Neural progenitor cell (in vitro differentiated cells): ENCODE measurements at regions not wholly inside any gene's neighbourhood (a gene's known extent, or its start where the extent isn't known, plus 50 kb on each side); places are given as distances from the start of the nearest gene placed in this dataset.
"Not testable (repeated sequence)": the region's sequence is repeated elsewhere in the genome, so short reads cannot be mapped to it uniquely, and the experiment has no call there.

ENCODE experiments used
- DNase-seq: peaks from one replicate; pipeline ENCODE4 v3.0.0-alpha.2; 2016; ENCODE audit warnings: low spot score
- H2AFZ ChIP-seq: fragments of 200-600 bp; sonication (generic); replicated peaks from 2 replicates; pipeline ENCODE4 v1.6.1; 2016; ENCODE audit warnings: antibody characterized with exemption
- H3F3A ChIP-seq: fragments of 200-600 bp; sonication (generic); 2 replicates; pipeline ENCODE4 v1.6.1; 2016; ENCODE audit warnings: antibody characterized with exemption, low read depth
- H3K27ac ChIP-seq: fragments of 200-600 bp; sonication (generic); 2 replicates; pipeline ENCODE4 v1.5.1; 2016; ENCODE audit warnings: mild to moderate bottlenecking
- H3K27me3 ChIP-seq: fragments of 200-600 bp; sonication (generic); 2 replicates; pipeline ENCODE4 v1.6.1; 2016; ENCODE audit warnings: mild to moderate bottlenecking, moderate library complexity
- H3K36me3 ChIP-seq: fragments of 200-600 bp; sonication (generic); 2 replicates; pipeline ENCODE4 v1.5.1; 2016
- H3K4me1 ChIP-seq: fragments of 200-600 bp; sonication (generic); 2 replicates; pipeline ENCODE4 v1.6.1; 2016; ENCODE audit warnings: mixed run types
- H3K4me2 ChIP-seq: fragments of 200-600 bp; sonication (generic); 2 replicates; pipeline ENCODE4 v1.6.1; 2016
- H3K4me3 ChIP-seq: fragments of 200-600 bp; sonication (generic); 2 replicates; pipeline ENCODE4 v1.5.1; 2016
- H3K79me2 ChIP-seq: fragments of 200-600 bp; sonication (generic); 2 replicates; pipeline ENCODE4 v1.6.1; 2016; ENCODE audit warnings: low read depth
- H3K9ac ChIP-seq: fragments of 200-600 bp; sonication (generic); 2 replicates; pipeline ENCODE4 v1.6.1; 2016
- H3K9me3 ChIP-seq: fragments of 200-600 bp; sonication (generic); 2 replicates; pipeline ENCODE4 v1.5.1; 2016; ENCODE audit warnings: low read depth
- H4K20me1 ChIP-seq: fragments of 200-600 bp; sonication (generic); 2 replicates; pipeline ENCODE4 v1.6.1; 2016; ENCODE audit warnings: low read depth
- H3K27ac Mint-ChIP-seq: 3 replicates; pipeline ENCODE4 v1.8.0; 2021; ENCODE audit warnings: mixed read lengths
- H3K27me3 Mint-ChIP-seq: 2 replicates; pipeline ENCODE4 v1.8.0; 2022; ENCODE audit warnings: low read depth, mild to moderate bottlenecking, inconsistent platforms, moderate library complexity, mixed read lengths; ENCODE audit not compliant: insufficient read depth
- H3K36me3 Mint-ChIP-seq: 3 replicates; pipeline ENCODE4 v1.8.0; 2021; ENCODE audit warnings: mixed read lengths
- H3K4me1 Mint-ChIP-seq: 3 replicates; pipeline ENCODE4 v1.8.0; 2021; ENCODE audit warnings: mixed read lengths
- H3K4me3 Mint-ChIP-seq: 3 replicates; pipeline ENCODE4 v1.8.0; 2021; ENCODE audit warnings: mild to moderate bottlenecking, moderate library complexity, mixed read lengths
- H3K9me3 Mint-ChIP-seq: 3 replicates; pipeline ENCODE4 v1.8.0; 2020; ENCODE audit warnings: mixed read lengths
- EZH2 ChIP-seq: fragments of 200-600 bp; sonication (generic); IDR thresholded peaks from 2 replicates; pipeline ENCODE4 v1.6.1; 2017; ENCODE audit warnings: antibody characterized with exemption, mild to moderate bottlenecking, moderate library complexity
- EZH2phosphoT487 ChIP-seq: fragments of 200-600 bp; sonication (generic); IDR thresholded peaks from 2 replicates; pipeline ENCODE4 v1.6.1; 2017; ENCODE audit warnings: antibody characterized with exemption
- TF ChIP-seq, protein P1 (sequence below): fragments of 200-600 bp; sonication (generic); IDR thresholded peaks from 2 replicates; pipeline ENCODE4 v1.5.1; 2017; ENCODE audit warnings: antibody characterized with exemption, mild to moderate bottlenecking

DNA sequence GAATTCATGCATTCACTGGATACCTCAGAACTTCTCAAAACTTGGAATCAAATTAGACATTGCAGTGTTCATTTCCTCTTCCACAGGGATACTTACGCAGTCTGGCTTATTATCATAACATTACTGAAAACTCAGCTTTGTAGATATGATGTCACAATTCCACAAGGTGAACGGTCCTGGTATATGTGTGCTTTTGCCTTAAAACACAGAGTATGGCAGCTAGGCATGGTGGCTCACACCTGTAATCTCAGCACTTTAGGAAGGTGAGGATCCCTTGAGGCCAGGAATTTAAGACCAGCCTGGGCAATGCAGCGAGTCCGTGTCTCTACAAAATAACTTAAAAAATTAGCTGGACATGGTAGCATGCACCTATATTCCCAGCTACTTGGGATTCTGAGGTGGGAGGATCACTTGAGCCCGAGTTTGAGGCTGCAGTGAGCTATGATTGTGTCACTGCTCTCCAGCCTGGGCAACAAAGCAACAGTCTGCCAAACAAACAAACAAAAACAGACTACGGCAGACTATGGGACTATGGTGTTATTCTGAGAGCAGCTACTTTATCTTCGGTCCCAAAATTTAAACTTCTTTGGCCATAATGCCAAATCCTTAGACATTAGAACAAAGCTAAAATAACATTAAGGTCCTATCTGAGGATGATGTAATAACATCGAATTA, 1191.9 kb upstream of the SLC39A10 start:
- TF ChIP-seq EZH2 (no peak), EZH2phosphoT487 (no peak)
- TF ChIP-seq, protein P1, sequence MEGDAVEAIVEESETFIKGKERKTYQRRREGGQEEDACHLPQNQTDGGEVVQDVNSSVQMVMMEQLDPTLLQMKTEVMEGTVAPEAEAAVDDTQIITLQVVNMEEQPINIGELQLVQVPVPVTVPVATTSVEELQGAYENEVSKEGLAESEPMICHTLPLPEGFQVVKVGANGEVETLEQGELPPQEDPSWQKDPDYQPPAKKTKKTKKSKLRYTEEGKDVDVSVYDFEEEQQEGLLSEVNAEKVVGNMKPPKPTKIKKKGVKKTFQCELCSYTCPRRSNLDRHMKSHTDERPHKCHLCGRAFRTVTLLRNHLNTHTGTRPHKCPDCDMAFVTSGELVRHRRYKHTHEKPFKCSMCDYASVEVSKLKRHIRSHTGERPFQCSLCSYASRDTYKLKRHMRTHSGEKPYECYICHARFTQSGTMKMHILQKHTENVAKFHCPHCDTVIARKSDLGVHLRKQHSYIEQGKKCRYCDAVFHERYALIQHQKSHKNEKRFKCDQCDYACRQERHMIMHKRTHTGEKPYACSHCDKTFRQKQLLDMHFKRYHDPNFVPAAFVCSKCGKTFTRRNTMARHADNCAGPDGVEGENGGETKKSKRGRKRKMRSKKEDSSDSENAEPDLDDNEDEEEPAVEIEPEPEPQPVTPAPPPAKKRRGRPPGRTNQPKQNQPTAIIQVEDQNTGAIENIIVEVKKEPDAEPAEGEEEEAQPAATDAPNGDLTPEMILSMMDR = no peak
- H3K27me3 ChIP-seq = no peaks in the 10 kb centered on the region
- no peak overlapping the region for H3K9ac ChIP-seq
- no peaks in the 10 kb centered on the region for H4K20me1 ChIP-seq
- H3K36me3 ChIP-seq = no peaks in the 10 kb centered on the region
- no peak overlapping the region for H3K27ac ChIP-seq
- no peaks in the 10 kb centered on the region for H3K79me2 ChIP-seq
- no peak overlapping the region for H3K4me3 ChIP-seq
- H3K27me3 Mint-ChIP-seq = no peaks in the 10 kb centered on the region
- H3K4me2 ChIP-seq = no peak overlapping the region
- H3F3A ChIP-seq = peaks cover 14% of the 10 kb centered on the region
- H3K9me3 Mint-ChIP-seq = no peaks in the 10 kb centered on the region
- no peaks in the 10 kb centered on the region for H3K36me3 Mint-ChIP-seq
- H3K4me1 Mint-ChIP-seq = no peaks in the 10 kb centered on the region
- no peak overlapping the region for H3K27ac Mint-ChIP-seq
- H3K4me1 ChIP-seq = no peaks in the 10 kb centered on the region
- no peaks in the 10 kb centered on the region for H3K9me3 ChIP-seq
- no peak overlapping the region for H3K4me3 Mint-ChIP-seq
- no peak for DNase-seq
- no peak overlapping the region for H2AFZ ChIP-seq

DNA sequence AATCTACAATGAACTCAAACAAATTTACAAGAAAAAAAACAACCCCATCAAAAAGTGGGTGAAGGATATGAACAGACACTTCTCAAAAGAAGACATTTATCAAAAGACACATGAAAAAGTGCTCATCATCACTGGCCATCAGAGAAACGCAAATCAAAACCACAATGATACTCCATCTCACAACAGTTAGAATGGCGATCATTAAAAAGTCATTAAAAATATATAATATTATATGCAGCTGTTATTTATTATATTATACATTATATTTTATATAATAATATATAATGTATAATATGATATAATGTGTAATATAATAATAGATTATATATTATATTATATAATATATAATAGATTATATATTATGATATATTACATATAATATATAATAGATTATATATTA, 1194.1 kb upstream of the SLC39A10 start:
- H3K27ac Mint-ChIP-seq, H3K27ac ChIP-seq, H3K79me2 ChIP-seq, H4K20me1 ChIP-seq, H3K4me1 Mint-ChIP-seq, H3K4me1 ChIP-seq, H3K4me3 Mint-ChIP-seq, H3K27me3 ChIP-seq, H3K9ac ChIP-seq, H3K27me3 Mint-ChIP-seq, DNase-seq, H3K9me3 Mint-ChIP-seq, H3K4me3 ChIP-seq, H3K36me3 ChIP-seq, H3K4me2 ChIP-seq, H3K36me3 Mint-ChIP-seq, H3K9me3 ChIP-seq, H2AFZ ChIP-seq: not testable (repeated sequence)
- H3F3A ChIP-seq = peaks cover 14% of the 10 kb centered on the region

DNA sequence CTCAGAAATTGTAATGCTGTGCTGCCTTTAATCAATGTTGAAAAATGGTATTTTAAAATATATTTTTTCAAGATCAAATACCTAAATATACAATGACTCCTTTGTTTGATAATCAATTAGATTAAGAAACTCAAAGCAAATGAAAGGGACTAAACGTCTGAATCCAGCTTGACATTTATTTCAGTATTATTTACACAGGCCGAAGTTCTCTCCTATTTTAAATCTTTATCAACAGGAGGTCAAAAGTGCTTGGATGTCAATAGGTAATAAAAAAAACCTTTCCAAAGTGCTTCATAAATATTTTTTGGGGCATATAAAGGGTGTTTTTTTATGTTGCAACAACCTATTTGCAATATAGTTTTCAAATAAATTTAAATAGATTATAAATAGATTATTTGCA, 1201.7 kb upstream of the SLC39A10 start:
- TF ChIP-seq, protein P1 = no peak
- no peak for TF ChIP-seq EZH2phosphoT487
- TF ChIP-seq EZH2 = no peak
- no peaks in the 10 kb centered on the region for H3K79me2 ChIP-seq
- no peaks in the 10 kb centered on the region for H3K36me3 Mint-ChIP-seq

DNA sequence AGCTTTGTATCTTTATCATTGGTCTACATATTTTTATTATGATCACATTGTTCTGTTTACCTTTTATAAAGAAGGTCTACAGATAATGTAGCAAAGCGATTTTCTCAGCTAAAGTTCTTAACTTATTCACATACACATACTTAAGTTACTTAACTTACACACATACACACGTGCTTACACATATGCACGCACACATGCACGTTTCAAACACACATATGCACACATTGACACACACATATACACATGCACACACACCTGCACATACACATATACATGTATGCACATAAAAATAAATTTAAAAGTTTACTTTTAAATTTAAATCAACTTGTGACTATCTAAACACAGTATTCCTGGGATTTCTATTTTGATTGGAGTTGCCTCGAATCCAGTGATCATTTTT, 1204.5 kb upstream of the SLC39A10 start:
- H4K20me1 ChIP-seq = no peaks in the 10 kb centered on the region
- DNase-seq = no peak

More for the DNA sequence above, 1201.7 kb upstream of the SLC39A10 start:
- H3K27me3 Mint-ChIP-seq = no peaks in the 10 kb centered on the region
- Histone ChIP-seq H3K4me2 (no peak overlapping the region), H3K4me3 (no peak overlapping the region), H3K9ac (no peak overlapping the region), H3K9me3 (no peaks in the 10 kb centered on the region), H3K4me1 (no peaks in the 10 kb centered on the region), H2AFZ (no peak overlapping the region), H3K27me3 (no peaks in the 10 kb centered on the region), H4K20me1 (no peaks in the 10 kb centered on the region), H3K27ac (no peak overlapping the region), H3F3A (no peaks in the 10 kb centered on the region), H3K36me3 (no peaks in the 10 kb centered on the region)
- no peaks in the 10 kb centered on the region for H3K4me1 Mint-ChIP-seq
- H3K27ac Mint-ChIP-seq = no peak overlapping the region
- H3K4me3 Mint-ChIP-seq = no peak overlapping the region
- no peak for DNase-seq
- no peaks in the 10 kb centered on the region for H3K9me3 Mint-ChIP-seq

More for the DNA sequence above, 1204.5 kb upstream of the SLC39A10 start:
- Histone ChIP-seq H3K4me2 (no peak overlapping the region), H3K27ac (no peak overlapping the region), H3F3A (no peaks in the 10 kb centered on the region), H3K79me2 (no peaks in the 10 kb centered on the region), H3K4me3 (no peak overlapping the region), H3K9ac (no peak overlapping the region), H3K36me3 (no peaks in the 10 kb centered on the region), H3K4me1 (no peaks in the 10 kb centered on the region), H3K27me3 (no peaks in the 10 kb centered on the region), H2AFZ (no peak overlapping the region), H3K9me3 (no peaks in the 10 kb centered on the region)
- Mint-ChIP-seq H3K4me1 (no peaks in the 10 kb centered on the region), H3K36me3 (no peaks in the 10 kb centered on the region), H3K27ac (no peak overlapping the region), H3K27me3 (no peaks in the 10 kb centered on the region), H3K4me3 (no peak overlapping the region), H3K9me3 (no peaks in the 10 kb centered on the region)
- TF ChIP-seq EZH2 (no peak), EZH2phosphoT487 (no peak)
- TF ChIP-seq, protein P1 = no peak
